OCI-LY1 (cell line): ENCODE measurements at regions not wholly inside any gene's neighbourhood (a gene's known extent, or its start where the extent isn't known, plus 50 kb on each side); places are given as distances from the start of the nearest gene placed in this dataset.

Experiments
- CTCF ChIP-seq: fragments of 200-600 bp; sonication (generic), shearing (Covaris generic); IDR thresholded peaks from 2 replicates; pipeline ENCODE4 v1.5.1; 2017; ENCODE audit warnings: mild to moderate bottlenecking, antibody characterized with exemption, low read length, moderate library complexity, mixed read lengths
- EZH2 ChIP-seq: fragments of 200-600 bp; sonication (generic), shearing (Covaris generic); IDR thresholded peaks from 2 replicates; pipeline ENCODE4 v1.8.0; 2017; ENCODE audit warnings: borderline replicate concordance, mixed run types, mild to moderate bottlenecking, antibody characterized with exemption, low read length, moderate library complexity, mixed read lengths

GRCh38 chr10:29856295-29856694 is 203.1 kb downstream of the JCAD start:
- TF ChIP-seq CTCF (no peak), EZH2 (no peak)
